NCI-H510A (cell line): ENCODE measurements at regions not wholly inside any gene's neighbourhood (a gene's known extent, or its start where the extent isn't known, plus 50 kb on each side); places are given as distances from the start of the nearest gene placed in this dataset.
"Not testable (repeated sequence)": the region's sequence is repeated elsewhere in the genome, so short reads cannot be mapped to it uniquely, and the experiment has no call there.

Source experiments
- DNase-seq: peaks from one replicate; lab custom pipeline; 2025; lab: John Stamatoyannopoulos, UW

DNA sequence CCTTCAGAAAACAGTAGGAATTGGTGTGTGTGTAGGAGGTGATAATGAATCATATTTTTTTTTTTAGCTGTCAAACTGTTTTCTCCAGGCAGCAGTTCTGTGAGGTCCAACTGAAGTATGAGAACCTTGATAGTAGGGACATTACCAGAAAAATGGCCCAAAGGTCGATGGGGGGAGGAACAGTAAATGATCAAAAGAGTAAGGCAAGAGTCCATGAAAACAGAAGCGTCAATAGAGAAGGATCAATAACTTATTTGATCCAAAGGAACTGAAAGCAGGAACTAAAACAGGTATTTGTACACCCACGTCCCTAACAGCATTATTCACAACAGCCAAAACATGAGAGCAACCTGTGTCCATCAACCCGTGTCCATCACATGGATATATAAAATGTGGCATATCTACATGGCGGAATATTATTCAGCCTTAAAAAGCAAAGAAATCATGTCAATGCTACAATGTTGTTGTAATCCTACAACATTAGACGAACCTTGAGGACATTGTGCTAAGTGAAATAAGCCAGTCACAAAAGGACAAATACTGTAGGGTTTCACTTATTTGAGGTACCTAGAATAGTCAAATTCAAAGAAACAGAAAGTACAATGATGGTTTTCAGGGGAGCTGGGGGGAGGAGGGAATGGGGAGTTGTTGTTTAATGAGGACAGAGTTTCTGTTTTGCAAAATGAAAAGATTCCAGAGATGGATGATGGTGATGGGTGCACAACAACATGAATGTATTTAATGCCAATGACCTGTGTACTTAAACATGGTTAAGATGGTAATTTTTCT, 214.0 kb upstream of the KLF14 start:
- no peak for DNase-seq

DNA sequence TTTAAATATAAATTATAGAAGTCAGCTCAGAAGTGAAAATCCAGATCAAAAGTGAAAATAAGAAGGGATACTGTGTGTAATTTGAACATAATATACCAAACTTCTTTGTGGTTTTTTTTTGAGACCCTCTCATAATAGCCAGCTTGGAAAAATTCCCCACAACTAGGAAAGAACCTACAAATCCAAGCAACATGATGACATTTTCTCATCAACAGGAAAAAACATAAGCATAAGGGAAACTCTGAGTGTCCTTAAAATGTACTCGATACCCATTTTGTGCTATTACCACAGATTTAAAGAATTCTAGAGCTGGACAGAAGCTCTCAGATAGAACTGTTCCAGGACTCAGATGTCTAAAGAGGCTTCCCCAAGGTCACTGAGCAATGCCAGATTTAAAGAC, 214.8 kb upstream of the KLF14 start:
- no peak for DNase-seq

GRCh38 chr7:130949550-130949949, 215.5 kb upstream of the KLF14 start:
- no peak for DNase-seq

GRCh38 chr7:130950054-130950453, 216.0 kb upstream of the KLF14 start:
- no peak for DNase-seq

- no peak for DNase-seq
Measured at GRCh38 chr7:130950741-130951140, 216.7 kb upstream of the KLF14 start.

DNA sequence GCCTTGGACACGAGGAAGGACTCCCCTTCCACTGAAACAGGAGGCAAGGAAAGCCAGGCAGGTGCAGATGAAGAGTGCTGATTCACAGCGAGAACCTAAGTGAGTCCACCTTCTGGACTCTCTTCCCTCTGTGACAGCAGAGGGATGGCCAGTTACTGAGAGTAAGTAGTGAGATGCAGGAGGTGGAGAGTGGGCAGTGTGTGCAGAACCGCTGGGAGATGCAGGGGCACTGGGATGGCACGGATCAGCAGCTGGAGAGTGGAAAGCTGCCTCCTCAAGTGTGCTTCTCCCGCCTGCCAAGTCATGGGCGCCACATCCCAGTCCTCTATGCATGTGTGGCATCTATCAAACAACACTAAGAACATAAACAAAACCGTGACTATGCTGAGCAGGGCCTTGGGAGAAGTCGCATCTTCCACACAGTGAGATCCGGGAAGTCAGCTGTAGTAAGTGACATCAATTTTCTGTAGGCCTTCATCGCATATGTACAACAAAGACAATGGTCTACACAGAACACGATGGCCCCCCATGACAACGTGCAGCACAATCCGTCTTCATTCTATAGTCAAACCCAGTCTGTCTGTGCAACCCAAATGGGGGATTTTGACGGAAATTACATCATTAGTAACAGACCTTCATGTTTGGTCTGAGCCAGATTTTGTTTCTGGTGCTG, 217.4 kb upstream of the KLF14 start:
- DNase-seq: no peak

GRCh38 chr7:130951976-130952876, 218.2 kb upstream of the KLF14 start:
- no peak for DNase-seq

GRCh38 chr7:130953196-130953595, 219.2 kb upstream of the KLF14 start:
- no peak for DNase-seq

DNA sequence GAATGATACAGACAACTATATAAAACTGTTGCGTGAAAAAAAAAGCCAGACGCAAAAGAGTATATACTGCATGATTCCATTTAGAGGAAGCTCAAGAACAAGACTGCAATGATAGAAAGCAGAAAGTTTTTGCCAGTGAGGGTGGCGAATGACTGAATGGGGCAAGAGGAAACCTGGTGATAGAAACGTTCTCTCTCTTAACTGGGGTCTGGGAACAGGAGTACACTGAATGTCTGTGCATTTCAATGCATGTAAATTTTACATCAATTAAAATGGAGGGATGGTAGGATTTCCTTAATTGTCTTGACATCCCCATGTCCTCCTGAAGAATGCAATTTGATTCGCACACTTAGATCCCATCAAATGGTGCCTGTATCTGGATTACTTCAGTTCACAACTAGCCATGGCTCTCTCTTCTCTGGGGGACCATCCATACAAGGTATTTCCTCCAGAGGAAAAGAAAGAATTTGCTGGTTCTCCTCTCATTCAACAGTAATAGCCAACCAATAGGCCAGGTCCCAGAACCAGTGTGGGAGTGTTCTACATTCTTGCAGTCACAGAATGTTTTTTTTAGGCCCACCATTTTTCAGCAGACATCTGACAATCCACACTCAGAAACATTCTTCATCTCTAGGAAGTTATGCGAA, 221.0 kb upstream of the KLF14 start:
- no peak for DNase-seq

- no peak for DNase-seq
Measured at GRCh38 chr7:130955565-130955919, 221.5 kb upstream of the KLF14 start.

GRCh38 chr7:130956417-130957136, 222.6 kb upstream of the KLF14 start:
- DNase-seq: no peak

GRCh38 chr7:130957137-130957513, 223.1 kb upstream of the KLF14 start:
- no peak for DNase-seq

DNA sequence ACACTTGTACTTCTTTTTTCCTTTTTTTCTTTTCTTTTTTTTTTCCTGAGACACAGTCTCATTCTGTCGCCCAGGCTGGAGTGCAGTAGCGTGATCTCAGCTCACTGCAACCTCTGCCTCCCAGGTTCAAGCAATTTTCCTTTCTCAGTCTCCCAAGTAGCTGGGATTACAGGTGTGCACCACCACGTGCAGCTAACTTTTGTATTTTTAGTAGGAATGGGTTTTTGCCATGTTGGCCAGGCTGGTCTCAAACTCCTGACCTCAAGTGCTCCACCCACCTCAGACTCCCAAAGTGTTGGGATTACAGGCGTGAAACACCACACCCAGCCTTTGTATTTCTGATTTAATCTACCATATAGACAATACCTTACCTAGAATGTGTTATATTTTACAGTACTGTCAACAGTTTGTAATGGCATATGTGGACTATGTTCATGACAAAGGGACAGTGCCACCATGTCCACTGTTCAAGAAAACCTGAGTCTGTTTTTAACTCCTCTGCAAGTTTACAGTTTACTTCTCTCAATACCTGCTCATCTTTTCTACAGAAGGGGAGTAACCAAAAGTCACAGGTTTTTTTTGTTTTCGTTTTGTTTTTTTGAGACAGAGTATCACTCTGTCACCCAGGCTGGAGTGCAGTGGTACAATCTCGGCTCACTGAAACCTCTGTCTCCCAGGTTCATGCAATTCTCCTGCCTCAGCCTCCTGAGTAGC, 223.9 kb upstream of the KLF14 start:
- not testable (repeated sequence) for DNase-seq

DNA sequence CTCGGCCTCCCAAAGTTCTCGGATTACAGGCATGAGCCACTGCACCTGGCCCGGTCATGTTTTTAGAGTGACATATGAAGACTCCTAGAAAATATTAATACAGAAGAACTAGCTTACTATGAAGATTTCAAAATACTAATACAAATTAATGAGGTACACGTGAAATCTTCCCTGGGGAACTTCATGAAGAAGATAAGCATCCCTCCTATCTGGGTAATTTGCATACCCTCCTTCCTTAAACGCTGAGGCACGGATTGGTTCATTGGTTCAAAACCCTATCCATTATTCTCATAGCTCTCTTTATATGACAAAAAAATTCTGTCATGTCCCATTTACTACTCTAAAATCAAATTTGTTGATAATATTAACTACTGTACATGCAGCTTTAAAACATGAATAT, 224.8 kb upstream of the KLF14 start:
- DNase-seq: no peak

- no peak for DNase-seq
Measured at GRCh38 chr7:130959743-130960207, 225.8 kb upstream of the KLF14 start.

DNA sequence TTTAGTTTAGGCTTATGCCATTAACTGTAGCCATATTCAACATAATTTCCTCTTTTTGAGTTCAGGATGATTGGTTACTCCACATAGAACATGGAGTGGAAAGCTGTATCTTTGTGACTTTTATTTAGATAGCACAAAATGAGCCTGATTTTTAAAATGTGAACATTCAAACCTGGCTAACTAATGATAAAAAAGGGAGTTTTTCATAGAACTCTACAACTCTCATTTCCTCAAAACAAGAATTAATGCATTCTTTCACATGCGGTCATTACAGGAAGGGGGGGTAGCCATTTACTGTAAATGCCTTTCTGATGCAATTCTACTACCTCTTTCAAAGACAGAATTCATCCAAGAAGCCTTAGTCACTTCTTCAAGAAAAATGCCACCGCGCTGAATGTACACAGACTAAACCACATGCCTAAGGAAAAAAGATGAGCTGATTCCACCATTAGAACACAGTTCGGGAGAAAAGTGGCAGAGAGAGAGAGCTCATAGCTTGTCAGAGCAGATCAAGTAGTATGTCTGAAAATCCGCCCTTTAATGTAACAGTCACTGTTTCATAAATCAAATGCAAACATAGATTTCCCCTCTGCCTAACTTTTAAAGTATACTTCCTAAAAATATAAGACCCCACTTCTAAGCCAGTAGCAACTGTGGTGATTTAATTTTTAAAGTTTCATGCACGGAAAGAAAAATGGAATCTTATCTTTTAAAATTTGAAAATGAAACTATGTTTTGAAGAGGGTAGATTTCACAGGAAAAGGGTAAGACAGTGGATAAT, 226.4 kb upstream of the KLF14 start:
- DNase-seq: no peak

GRCh38 chr7:130961128-130961601, 227.2 kb upstream of the KLF14 start:
- DNase-seq: no peak

DNA sequence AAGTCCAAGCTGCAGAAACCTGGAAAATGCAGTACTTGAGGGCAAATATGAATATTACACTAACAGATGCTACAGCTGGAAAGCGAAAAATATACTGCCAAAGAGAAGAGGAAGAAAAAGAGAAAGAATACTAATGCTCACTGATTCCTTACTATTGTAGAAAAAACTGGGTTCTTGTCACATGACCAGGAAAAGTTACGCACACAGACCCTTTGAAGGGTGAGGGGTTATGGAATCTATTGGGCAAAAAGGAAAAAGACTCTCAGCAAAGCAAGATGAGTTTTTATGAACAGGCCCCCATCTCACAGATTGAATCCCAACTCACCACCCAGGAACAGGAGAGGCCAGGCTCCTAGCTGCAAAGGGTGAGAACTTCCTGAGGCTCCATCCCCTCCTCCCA, 228.1 kb upstream of the KLF14 start:
- no peak for DNase-seq

GRCh38 chr7:130963339-130963738, 229.3 kb upstream of the KLF14 start:
- no peak for DNase-seq

GRCh38 chr7:130965515-130965914, 231.5 kb upstream of the KLF14 start:
- no peak for DNase-seq
